ENCODE measurements at regions not wholly inside any gene's neighbourhood (a gene's known extent, or its start where the extent isn't known, plus 50 kb on each side); places are given as distances from the start of the nearest gene placed in this dataset.

DNA sequence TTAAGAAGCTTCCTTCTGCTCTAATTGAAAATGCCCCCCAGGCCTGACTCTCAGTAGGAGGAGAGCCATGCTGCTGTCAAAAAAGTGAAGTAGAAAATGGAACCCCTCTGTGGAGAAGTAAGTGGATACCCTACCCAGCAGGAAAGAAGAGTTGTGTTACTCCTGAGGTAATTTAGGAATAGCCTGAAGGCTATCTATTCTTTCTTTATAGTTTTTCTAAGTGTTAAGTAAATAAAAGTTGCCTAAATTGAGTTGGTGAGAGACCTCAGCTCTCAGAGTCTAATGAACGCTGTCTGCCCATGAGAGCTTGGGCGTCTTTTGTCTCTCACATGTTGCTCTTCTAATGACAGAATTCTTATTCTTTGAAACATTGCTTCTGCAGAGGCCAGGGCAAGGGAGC is 116.2 kb downstream of the NSUN3 start:
- H3K36me3 ChIP-seq: no peaks in the 10 kb centered on the region
- no peaks in the 10 kb centered on the region for H3K27me3 ChIP-seq
- 63 to 86% methylated on average over 2 of the region's 2 CpGs for WGBS, 2 donors (ENCODE audit: low coverage in 1 of 2)
- no peak overlapping the region for H3K27ac ChIP-seq
- H3K4me1 ChIP-seq: no peaks in the 10 kb centered on the region
- in situ Hi-C loops (cut with MboI; ENCODE audit: low pct_ligation_motif_present in 1 of 4, low pct_unique_long_range_greater_than_20kb in 1 of 4, low sequenced_read_pairs in 3 of 4): no loop called here
- intact Hi-C loops (cut with DNase I; ENCODE audit: low total_unique reads): no loop called here
- H3K4me3 ChIP-seq: no peak overlapping the region
- no peaks in the 10 kb centered on the region for H3K9me3 ChIP-seq
- TF ChIP-seq, protein P1, sequence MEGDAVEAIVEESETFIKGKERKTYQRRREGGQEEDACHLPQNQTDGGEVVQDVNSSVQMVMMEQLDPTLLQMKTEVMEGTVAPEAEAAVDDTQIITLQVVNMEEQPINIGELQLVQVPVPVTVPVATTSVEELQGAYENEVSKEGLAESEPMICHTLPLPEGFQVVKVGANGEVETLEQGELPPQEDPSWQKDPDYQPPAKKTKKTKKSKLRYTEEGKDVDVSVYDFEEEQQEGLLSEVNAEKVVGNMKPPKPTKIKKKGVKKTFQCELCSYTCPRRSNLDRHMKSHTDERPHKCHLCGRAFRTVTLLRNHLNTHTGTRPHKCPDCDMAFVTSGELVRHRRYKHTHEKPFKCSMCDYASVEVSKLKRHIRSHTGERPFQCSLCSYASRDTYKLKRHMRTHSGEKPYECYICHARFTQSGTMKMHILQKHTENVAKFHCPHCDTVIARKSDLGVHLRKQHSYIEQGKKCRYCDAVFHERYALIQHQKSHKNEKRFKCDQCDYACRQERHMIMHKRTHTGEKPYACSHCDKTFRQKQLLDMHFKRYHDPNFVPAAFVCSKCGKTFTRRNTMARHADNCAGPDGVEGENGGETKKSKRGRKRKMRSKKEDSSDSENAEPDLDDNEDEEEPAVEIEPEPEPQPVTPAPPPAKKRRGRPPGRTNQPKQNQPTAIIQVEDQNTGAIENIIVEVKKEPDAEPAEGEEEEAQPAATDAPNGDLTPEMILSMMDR (IDR thresholded peaks at IDR 0.05): no peak
- TF ChIP-seq POLR2AphosphoS5 (IDR thresholded peaks at IDR 0.05): no peak
- no peak for DNase-seq

- in situ Hi-C loops (cut with MboI; ENCODE audit: low pct_ligation_motif_present in 1 of 4, low pct_unique_long_range_greater_than_20kb in 1 of 4, low sequenced_read_pairs in 3 of 4) (no loop called here), intact Hi-C loops (cut with DNase I; ENCODE audit: low total_unique reads) (no loop called here)
- TF ChIP-seq POLR2AphosphoS5 (IDR thresholded peaks at IDR 0.05): no peak
- no peak for TF ChIP-seq EP300 (IDR thresholded peaks at IDR 0.05; ENCODE audit: low read depth)
- no peak for TF ChIP-seq POLR2A (IDR thresholded peaks at IDR 0.05)
- TF ChIP-seq, protein P1 (IDR thresholded peaks at IDR 0.05): no peak
- H3K4me3 ChIP-seq: no peak overlapping the region
- no peaks in the 10 kb centered on the region for H3K4me1 ChIP-seq
- no peaks in the 10 kb centered on the region for H3K9me3 ChIP-seq
- H3K27ac ChIP-seq: no peak overlapping the region
- 62 to 68% methylated on average over 6 of the region's 6 CpGs for WGBS, 2 donors (ENCODE audit: low coverage in 1 of 2)
- no peak for DNase-seq
- H3K27me3 ChIP-seq: no peaks in the 10 kb centered on the region
- H3K36me3 ChIP-seq: no peaks in the 10 kb centered on the region
These were observed 120.7 kb downstream of the NSUN3 start for GRCh38 chr3:94183551-94183950.

DNA sequence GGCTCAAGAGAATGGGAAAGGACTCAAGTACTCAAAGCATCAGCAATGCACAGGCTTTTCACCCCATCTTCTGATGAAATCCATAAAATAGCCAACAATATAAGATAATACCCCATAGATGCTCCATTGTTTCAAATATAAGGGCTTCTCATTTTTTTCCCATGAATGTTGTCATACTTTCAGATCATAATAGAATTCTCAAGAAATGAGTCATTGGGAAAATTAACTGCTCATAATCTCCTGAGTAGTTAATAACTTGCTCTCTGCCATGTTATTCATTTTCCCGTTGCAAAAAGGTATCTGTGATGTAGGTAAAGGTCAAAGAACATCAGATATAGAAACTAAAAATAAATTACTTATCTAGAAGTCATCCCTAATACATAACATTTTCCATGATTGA is 121.9 kb downstream of the NSUN3 start:
- 8 to 33% methylated on average over 1 of the region's 1 CpG for WGBS, 2 donors (ENCODE audit: low coverage in 1 of 2)
- intact Hi-C loops (cut with DNase I; ENCODE audit: low total_unique reads): no loop called here

DNA sequence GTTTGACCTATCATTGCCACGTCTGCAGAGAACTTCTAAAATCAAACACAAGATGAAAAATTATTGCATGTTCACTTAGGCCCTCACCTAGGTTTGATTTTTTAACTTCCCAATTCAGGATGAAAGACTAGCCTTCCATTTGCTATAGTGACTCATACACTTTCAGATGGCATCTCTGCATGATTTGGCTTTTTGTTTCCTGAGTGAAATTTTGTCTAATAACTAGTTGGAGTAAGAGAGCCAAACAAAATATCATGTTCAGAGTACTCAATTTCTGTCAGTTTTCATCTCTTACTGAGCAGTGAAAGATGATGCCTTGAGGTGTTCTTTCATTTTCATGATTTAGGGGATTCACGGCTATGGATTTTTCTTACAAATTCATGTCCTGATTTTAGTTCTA is 122.9 kb downstream of the NSUN3 start:
- Histone ChIP-seq H3K27me3 (no peaks in the 10 kb centered on the region), H3K4me1 (no peaks in the 10 kb centered on the region), H3K27ac (no peak overlapping the region), H3K4me3 (no peak overlapping the region), H3K9me3 (no peaks in the 10 kb centered on the region), H3K36me3 (no peaks in the 10 kb centered on the region)
- in situ Hi-C loops (cut with MboI; ENCODE audit: low pct_ligation_motif_present in 1 of 4, low pct_unique_long_range_greater_than_20kb in 1 of 4, low sequenced_read_pairs in 3 of 4) (no loop called here), intact Hi-C loops (cut with DNase I; ENCODE audit: low total_unique reads) (no loop called here)
- TF ChIP-seq EP300 (IDR thresholded peaks at IDR 0.05; ENCODE audit: low read depth) (no peak), POLR2A (IDR thresholded peaks at IDR 0.05) (no peak), POLR2AphosphoS5 (IDR thresholded peaks at IDR 0.05) (no peak)
- TF ChIP-seq, protein P1 (IDR thresholded peaks at IDR 0.05): no peak
- WGBS, 2 donors (ENCODE audit: low coverage in 1 of 2): 37 to 66% methylated on average over 2 of the region's 2 CpGs
- DNase-seq: no peak

More for the DNA sequence above, 121.9 kb downstream of the NSUN3 start:
- Histone ChIP-seq H3K27ac (no peak overlapping the region), H3K36me3 (no peaks in the 10 kb centered on the region), H3K9me3 (no peaks in the 10 kb centered on the region), H3K4me3 (no peak overlapping the region), H3K4me1 (no peaks in the 10 kb centered on the region), H3K27me3 (no peaks in the 10 kb centered on the region)
- no peak for DNase-seq
- in situ Hi-C loops (cut with MboI; ENCODE audit: low pct_ligation_motif_present in 1 of 4, low pct_unique_long_range_greater_than_20kb in 1 of 4, low sequenced_read_pairs in 3 of 4): no loop called here
- no peak for TF ChIP-seq POLR2A (IDR thresholded peaks at IDR 0.05)
- no peak for TF ChIP-seq POLR2AphosphoS5 (IDR thresholded peaks at IDR 0.05)
- no peak for TF ChIP-seq EP300 (IDR thresholded peaks at IDR 0.05; ENCODE audit: low read depth)
- TF ChIP-seq, protein P1 (IDR thresholded peaks at IDR 0.05): no peak

Measured in transverse colon (tissue), 4 donors.